ENCODE measurements at regions not wholly inside any gene's neighbourhood (a gene's known extent, or its start where the extent isn't known, plus 50 kb on each side); places are given as distances from the start of the nearest gene placed in this dataset.
"Not testable (repeated sequence)": the region's sequence is repeated elsewhere in the genome, so short reads cannot be mapped to it uniquely, and the experiment has no call there.

- DNase-seq = not testable (repeated sequence)
Observed at GRCh38 chr7:138221388-138221787, 145.1 kb downstream of the AKR1D1 start.

- no peak for DNase-seq
Observed at GRCh38 chr7:138223402-138223879, 147.2 kb downstream of the AKR1D1 start.

- no peak for DNase-seq
Observed at GRCh38 chr7:138226001-138226476, 149.8 kb downstream of the AKR1D1 start.

- DNase-seq = no peak
Observed at GRCh38 chr7:138226745-138227279, 150.6 kb downstream of the AKR1D1 start.

GRCh38 chr7:138228119-138228518, 151.9 kb downstream of the AKR1D1 start:
- DNase-seq = no peak

GRCh38 chr7:138228769-138229168, 152.5 kb downstream of the AKR1D1 start:
- no peak for DNase-seq

- no peak for DNase-seq
Observed at GRCh38 chr7:138233189-138233588, 156.9 kb downstream of the AKR1D1 start.

- DNase-seq = no peak
Observed at GRCh38 chr7:138235207-138235606, 158.9 kb downstream of the AKR1D1 start.

GRCh38 chr7:138237995-138238394, 161.7 kb downstream of the AKR1D1 start:
- no peak for DNase-seq

- no peak for DNase-seq
Observed at GRCh38 chr7:138238734-138239659, 162.7 kb downstream of the AKR1D1 start.

- peak; percentile 94 for DNase-seq
Observed at GRCh38 chr7:138243430-138243829, 167.2 kb downstream of the AKR1D1 start.

GRCh38 chr7:138243836-138244235, 167.6 kb downstream of the AKR1D1 start:
- no peak for DNase-seq

- no peak for DNase-seq
Observed at GRCh38 chr7:138244606-138245005, 168.3 kb downstream of the AKR1D1 start.

GRCh38 chr7:138245216-138245615, 169.0 kb downstream of the AKR1D1 start:
- DNase-seq = no peak

- DNase-seq = no peak
Observed at GRCh38 chr7:138245682-138246081, 169.4 kb downstream of the AKR1D1 start.

GRCh38 chr7:138246428-138246827, 170.2 kb downstream of the AKR1D1 start:
- DNase-seq = no peak

- DNase-seq = no peak
Observed at GRCh38 chr7:138247081-138247480, 170.8 kb downstream of the AKR1D1 start.

GRCh38 chr7:138247568-138248333, 171.5 kb downstream of the AKR1D1 start:
- DNase-seq = no peak

- no peak for DNase-seq
Observed at GRCh38 chr7:138248609-138249008, 172.3 kb downstream of the AKR1D1 start.

- no peak for DNase-seq
Observed at GRCh38 chr7:138249975-138250374, 173.7 kb downstream of the AKR1D1 start.

GRCh38 chr7:138252666-138253065, 176.4 kb downstream of the AKR1D1 start:
- DNase-seq = not testable (repeated sequence)

GRCh38 chr7:138254444-138254843, 178.2 kb downstream of the AKR1D1 start:
- no peak for DNase-seq

GRCh38 chr7:138257459-138258196, 181.4 kb downstream of the AKR1D1 start:
- DNase-seq = no peak
